ENCODE measurements at regions not wholly inside any gene's neighbourhood (a gene's known extent, or its start where the extent isn't known, plus 50 kb on each side); places are given as distances from the start of the nearest gene placed in this dataset.

DNA sequence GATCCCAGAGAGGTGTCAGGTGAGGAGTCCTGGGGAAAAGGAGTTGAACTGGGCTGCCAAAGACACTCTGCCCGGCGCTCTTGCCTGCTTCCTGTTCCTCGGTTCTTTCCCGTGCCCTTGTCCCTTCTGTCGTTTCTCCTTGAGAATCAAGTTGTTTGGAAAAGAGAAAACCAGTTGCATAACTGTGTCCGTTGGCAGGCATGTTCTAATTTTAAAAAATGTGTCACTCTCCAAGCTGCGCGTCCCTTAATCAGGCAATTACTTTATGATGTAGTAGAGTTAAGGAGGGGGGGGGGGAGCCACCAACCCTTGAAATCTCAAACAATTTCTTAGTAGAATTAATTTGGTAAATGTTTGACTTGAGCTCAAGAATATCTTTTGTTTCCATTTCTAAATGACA, 105.9 kb upstream of the IGSF21 start:
- DNase-seq, result no peak
- intact Hi-C loops (cut with DNase I), result no loop called here
- no peak for ATAC-seq

DNA sequence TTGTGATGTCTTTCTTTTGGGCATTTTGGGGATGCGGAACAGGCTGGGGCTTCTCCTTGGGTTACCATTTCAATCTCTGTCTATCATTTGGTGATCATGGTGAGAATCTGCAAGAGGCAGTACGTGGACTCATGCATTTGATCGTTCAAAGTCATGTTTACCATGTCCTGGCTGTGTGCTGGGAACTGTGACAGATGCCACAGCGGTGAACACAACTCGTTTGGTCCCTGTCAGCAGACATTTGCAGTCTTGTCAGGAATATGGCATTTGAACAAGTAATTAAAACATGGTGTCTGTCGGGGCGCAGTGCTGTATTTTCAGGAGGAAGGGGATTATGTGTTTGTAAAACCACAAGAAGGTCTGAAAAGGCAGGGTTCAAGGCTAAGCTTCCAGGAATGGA, 103.3 kb upstream of the IGSF21 start:
- intact Hi-C loops (cut with DNase I), result no loop called here
- DNase-seq (no peak), ATAC-seq (no peak)

DNA sequence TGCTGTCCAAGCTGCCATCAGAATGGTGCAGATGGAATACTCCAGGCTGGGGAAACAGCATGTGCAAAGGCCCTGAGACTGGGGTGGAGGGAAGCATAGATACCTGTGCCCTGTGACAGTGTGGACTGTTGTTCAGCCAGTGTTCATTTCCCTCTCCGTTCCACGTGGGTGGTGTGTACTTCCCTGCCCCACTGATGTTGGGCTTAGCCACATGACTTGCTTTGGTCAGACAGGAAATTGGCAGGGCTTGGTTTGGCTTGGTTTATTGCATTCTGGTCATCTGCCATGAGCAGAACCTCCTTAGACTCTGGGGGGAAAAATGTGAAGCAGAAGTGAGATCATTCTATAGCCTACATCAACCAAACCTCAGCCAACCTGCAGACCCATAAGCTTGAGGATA, 102.4 kb upstream of the IGSF21 start:
- DNase-seq, result no peak
- intact Hi-C loops (cut with DNase I), result no loop called here
- no peak for ATAC-seq

DNA sequence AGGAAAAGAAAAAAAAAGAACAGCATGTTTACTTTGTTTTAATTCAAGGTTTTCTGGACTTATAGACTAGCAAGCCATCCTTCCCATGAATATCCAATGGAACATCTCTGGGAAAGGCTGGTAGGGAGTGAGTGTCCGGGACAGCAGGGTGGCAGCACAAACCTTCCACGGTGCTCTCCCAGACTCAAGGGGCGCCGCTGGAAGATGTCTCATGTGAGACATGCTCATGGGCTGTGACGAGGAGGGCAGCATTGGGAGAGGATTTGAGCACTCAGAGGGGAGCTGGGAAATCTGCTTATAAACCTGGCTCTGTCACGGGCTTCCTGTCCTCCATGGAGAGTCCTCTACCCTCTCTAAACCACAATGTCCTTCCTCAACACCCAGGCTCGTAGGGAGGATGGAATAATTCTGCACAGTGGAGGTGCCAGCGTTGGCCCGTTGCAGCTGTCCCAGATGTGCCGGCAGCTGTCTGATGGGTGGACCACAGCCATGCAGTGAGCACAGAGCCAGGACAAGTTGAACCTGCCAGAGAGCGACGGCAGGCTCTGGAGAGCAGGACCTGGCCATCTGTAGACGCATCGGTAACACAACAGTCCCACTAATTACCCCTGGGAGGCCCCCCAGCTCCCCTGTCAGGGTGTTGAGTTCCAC, 100.1 kb upstream of the IGSF21 start:
- intact Hi-C loops (cut with DNase I), result no loop called here
- DNase-seq, result no peak
- no peak for ATAC-seq

DNA sequence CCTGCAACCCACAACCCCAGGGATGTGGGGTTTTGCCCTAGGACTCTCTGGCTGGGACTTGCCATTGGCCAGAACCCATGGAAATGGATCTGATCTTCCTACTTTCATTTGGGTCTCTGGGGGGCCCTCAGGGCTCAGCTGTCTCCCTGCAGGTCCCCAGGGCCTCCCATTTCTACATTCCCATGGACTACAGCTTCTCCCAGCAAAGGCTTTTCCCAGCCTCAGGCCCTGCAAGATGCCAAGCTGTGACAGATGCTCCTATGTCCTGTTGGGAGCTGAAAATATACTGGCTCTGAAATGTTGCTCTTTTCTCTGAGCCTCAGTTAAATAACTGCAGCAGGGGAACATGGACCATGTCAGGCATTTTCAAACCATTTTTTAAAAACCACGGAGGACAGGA, 99.5 kb upstream of the IGSF21 start:
- ATAC-seq, result no peak
- no peak for DNase-seq
- intact Hi-C loops (cut with DNase I), result no loop called here

DNA sequence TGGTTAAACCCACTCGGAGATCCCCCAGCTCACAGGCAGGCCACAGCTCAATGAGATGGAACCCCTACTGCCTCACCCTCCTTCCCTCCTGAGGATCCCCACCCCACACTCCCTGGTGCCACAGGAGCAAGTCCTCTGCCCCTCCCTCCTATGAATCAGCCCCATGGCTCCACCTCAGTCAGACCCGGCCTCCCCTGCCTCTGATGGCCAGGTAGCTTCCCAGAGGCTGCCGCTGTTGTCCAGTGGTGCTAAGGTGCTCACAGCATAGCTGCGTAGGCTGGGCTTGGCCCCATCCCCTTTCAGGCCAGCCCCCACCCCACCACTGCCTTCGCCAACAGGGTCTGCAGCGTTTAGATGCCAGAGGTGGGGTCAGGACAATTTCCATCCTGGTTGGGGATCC, 98.5 kb upstream of the IGSF21 start:
- ATAC-seq (peak in 1 of 2 donors; percentile 41), DNase-seq (no peak)
- intact Hi-C loops (cut with DNase I), result no loop called here

DNA sequence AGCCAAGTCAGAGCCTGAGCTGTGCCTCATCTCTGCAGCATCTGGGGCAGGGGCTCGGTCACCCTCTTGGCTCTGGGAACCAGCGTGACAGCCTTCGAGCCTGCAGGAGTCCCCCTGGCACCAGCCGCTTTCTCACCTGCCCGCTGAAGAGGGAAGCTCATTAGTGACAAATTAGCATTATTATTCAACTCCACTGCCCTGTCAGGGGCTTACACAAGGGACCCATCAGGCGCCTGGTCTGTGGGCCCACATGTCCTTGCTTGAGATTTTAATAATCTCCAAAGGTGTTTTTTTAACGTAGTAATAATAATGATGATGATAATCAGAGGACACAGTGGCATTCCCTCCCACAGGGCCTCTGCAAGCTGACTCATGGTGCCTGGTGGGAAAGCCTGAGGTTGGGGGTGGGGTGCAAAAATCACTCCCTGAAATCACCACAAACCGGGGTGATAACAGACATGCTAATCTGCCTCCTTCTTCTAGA, 98.1 kb upstream of the IGSF21 start:
- DNase-seq (no peak), ATAC-seq (peak in 1 of 2 donors; percentile 55)
- intact Hi-C loops (cut with DNase I), result no loop called here

DNA sequence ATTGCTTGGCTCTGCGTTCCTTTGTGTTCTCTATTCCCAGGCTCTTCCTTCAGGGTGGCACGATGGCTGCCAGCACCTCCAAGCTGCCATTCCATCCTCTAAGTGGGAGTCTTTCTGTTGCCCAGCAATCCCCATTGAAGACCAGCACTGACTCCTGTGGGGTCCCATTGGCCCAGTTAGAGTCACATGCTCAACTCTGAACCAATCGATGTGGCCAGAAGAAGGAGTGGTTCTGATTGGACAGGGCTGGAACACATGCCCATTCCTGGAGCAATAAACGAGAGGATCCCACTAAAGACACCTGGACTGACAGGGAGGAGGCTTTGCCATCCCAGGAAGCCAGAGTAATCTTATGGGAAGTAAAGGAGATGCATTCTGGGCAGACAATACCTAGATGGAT, 97.2 kb upstream of the IGSF21 start:
- no peak for DNase-seq
- intact Hi-C loops (cut with DNase I), result no loop called here
- no peak for ATAC-seq

DNA sequence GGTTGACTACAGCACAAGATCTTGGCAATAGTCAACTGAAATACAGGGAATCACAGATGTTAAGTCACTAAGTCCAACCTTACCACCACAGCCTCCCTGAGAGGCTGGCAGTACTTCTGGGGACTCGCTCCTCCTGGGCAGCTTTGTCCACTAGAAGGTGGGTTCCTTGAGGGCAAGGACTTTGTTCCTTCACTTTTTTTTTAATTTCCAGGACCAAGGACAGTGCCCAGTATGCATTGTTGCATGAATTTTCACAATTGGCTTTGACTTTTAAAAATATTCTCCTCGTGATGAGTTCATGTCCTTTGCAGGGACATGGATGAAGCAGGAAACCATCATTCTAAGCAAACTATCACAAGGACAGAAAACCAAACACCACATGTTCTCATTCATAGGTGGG, 96.7 kb upstream of the IGSF21 start:
- intact Hi-C loops (cut with DNase I), result no loop called here
- DNase-seq (no peak), ATAC-seq (no peak)

DNA sequence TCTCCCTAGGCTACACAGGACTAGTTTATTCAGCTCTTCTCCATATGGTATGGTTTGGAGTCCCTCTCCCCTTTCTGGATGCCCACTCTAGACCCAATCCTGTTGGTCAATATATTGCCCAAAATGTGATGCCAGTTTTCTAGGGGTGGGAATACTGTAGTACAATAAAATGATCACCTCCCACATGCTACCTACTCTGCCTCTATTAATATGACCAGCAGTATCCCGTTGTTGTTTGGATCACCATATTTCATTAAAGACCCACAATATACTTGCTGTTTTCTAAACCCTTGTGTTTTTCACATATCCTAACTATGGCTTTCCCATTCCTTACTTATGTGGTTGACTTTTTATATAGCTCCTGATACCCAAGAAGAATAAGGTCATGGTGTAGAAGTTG, 95.9 kb upstream of the IGSF21 start:
- intact Hi-C loops (cut with DNase I), result no loop called here
- DNase-seq (no peak), ATAC-seq (no peak)

DNA sequence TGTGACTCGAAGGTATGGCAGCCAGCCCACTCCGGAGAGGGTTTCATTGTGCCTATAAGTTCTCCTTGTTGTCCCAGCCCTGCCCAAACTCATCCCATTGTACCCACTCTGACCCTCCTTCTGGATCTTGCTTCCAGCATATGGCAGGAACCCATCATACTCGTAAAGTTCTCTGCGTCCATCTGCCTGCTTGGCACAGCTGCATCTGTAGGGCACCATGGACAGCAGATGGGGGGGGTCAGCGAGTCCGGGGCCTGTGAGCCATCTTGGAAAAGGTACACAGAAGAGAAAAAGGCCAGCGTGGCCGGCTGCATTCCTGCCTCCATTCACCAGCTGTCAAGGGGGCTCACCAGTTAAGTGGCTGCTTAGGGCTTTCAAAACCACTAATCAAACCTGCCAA, 94.9 kb upstream of the IGSF21 start:
- no peak for ATAC-seq
- intact Hi-C loops (cut with DNase I), result no loop called here
- no peak for DNase-seq

DNA sequence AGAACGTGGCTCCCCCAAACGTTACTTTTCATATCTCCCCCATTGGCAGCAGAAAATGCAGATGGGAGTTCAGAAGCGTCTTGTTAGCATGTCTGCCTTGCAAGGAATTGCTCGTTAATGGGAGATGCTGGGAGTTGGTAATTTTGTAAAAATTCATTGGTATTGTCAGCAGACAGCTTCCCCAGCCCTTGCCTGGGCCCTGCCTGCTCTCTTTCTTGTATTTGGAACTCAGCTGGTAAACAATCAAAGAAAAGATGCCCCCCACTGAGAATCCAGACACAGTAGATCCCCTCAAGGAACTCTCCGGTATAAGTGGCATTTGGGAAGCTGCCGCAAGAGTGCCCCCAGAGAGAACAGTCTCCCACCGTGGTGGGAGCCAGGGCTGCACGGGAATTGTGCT, 94.4 kb upstream of the IGSF21 start:
- DNase-seq (no peak), ATAC-seq (no peak)
- intact Hi-C loops (cut with DNase I), result no loop called here

DNA sequence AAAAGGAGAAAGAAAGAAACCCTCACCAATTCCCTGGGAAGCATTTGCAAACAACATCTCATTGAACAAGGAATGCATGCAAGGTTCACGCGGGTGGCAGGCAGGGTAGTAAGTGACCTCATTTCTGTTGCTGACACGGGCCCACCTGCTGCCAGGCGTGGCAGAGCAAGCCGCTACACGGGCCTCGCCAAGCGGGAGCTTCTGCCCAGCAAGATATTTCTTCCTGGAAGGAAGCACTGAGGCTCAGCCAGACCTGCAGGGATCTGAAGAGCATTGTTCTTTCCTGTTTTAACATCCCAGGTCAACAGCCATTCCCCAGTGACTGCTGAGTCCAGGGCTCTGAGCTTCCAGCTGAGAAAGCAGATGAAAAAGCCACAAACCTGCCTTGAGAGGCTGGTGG, 91.9 kb upstream of the IGSF21 start:
- intact Hi-C loops (cut with DNase I), result no loop called here
- no peak for ATAC-seq
- no peak for DNase-seq

DNA sequence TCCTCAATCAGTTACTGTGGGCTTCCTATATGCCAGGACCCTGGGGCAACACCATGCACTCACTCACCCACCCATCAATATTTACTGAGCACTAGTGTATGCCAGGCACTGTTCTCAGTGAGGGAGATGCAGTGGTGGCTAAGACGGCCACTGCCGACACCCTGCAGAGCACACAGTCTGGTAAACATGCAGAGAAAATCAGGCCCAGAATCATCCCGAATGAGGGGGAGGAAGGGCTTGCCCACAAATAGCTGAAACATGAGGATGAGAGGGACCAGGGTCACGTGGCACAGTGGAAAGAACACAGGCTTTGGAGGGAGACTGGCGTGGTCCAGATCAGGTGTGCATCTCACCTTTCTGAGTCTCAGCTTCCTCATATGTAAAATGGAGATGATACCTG, 89.2 kb upstream of the IGSF21 start:
- DNase-seq (no peak), ATAC-seq (no peak)
- intact Hi-C loops (cut with DNase I), result no loop called here

DNA sequence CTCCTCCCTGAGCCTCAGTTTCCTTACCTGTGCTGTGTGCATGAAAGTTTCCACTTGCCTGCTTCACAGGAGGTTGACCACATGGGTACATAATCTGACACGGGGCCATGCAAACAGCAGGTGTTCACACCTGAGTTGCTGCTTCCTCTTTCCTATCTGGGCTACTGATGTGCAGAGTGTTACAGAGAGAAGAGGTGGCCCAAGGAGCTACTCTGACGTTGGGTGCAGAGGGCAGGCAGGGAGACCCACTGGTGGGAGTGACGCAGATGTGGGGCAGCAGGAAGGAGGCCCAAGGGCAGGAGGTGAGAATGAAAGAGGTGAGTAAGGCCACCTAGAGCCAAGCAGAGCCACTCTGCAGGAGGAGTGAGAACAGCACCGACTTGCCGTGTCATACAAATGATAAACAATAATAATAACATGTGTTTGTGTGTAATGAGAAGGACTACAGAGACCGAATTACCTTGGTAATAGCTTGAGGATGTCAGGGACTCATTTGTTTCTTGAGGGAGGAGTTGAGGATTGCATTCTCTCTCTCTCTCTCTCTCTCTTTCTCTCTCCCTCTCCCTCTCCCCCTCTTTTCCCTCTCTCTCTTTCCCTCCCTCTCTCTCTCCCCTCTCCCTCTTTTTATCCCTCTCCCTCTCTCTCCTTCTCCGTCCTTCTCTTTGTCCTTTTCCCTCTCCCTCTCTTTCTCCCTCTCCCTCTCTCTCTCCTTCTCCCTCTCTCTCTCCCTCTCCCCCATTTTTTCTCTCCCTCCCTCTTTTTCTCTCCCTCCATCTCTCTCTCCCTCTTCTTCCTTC, 87.4 kb upstream of the IGSF21 start:
- intact Hi-C loops (cut with DNase I), result no loop called here
- no peak for ATAC-seq

DNA sequence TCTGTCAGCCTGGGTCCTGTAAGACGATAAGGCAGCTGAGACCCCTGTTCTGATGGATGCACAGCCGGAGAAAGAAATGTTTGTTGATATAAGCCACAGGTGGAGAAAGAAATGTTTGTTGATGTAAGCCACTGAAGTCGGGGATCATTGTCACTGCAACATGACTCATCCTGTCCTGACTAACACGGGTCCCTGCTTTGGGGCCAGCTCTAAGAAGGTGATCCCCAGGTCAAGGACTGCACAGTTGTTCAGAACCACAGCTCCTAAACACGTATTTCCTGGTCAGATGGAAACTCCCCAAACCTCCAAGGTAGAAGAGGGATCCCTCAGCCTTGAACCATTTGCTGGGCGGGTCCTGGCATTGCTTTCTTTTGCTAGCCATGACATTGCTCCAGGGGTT, 86.4 kb upstream of the IGSF21 start:
- no peak for ATAC-seq
- intact Hi-C loops (cut with DNase I), result no loop called here

More for the DNA sequence above, 87.4 kb upstream of the IGSF21 start:
- DNase-seq, result no peak

DNA sequence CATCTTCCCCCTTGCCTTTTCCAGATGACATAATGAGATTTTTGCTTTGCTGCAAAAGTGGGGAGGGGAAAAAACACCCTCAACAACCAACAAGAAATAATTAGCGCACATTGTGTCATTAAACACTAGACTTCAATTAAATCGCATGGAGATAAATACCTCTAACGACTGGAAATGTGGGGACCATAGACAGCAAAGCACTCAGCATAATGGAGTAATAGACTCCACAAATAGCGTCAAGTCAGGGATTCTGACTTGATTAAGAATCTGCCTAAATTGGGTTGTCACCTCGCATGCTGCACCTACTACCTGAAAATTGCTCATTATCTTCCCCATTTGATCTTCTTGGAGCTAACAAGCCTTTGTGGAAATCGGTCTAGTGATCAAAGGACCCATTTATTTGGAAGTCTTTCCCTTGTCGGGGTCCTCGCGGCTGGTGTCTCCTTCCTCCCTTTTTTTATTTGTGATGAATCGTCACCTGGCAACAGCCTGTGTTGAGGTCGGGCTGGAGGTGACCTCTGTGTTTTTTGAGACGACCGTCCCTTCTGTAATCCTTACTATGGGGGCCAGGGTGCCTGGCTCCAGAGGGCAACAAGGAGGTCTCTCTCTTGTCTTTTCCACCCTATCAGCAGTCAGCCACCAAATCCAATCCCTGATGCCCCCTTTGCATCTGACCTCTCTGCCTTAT, 75.3 kb upstream of the IGSF21 start:
- ATAC-seq (no peak), DNase-seq (no peak)
- intact Hi-C loops (cut with DNase I), result no loop called here

More for the DNA sequence above, 86.4 kb upstream of the IGSF21 start:
- no peak for DNase-seq

DNA sequence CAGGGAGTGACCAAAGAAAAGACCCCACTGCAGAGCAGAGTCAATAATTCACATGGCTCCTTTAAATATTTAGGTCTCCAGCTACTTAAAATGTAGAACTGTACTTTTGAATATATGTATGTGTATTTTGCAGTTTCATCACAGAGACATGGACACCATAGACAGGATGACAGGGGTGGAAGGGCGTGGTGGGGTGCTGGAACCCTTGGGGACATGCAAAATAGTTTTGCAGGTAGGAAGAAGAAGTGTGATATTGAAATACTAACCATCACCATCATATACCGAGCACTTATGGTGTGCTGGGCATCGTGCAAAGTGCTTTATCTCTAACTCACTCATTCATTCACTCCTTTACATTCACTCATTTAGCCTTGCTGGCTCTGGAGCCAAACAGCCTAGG, 72.5 kb upstream of the IGSF21 start:
- ATAC-seq, result no peak
- intact Hi-C loops (cut with DNase I), result no loop called here
- no peak for DNase-seq

DNA sequence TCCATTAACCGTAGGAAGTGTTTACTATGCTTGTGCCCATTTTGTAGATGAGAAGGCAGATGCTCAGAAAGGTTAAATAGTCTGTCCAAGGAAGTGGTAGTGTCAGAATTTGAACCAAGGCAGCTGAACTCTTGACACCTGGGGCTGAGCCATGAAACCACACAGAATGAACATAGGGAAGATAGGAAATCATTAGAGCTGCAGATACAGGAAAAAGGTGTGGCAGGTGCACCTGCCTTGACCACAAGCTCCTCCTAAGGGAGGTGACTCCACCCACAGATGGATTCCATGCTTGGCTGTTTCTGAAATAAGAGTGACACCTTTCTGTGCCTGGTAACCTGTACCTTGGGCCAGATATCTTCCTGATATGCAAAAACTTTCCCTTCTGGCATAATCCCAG, 69.9 kb upstream of the IGSF21 start:
- ATAC-seq, result no peak
- no peak for DNase-seq
- intact Hi-C loops (cut with DNase I), result no loop called here

DNA sequence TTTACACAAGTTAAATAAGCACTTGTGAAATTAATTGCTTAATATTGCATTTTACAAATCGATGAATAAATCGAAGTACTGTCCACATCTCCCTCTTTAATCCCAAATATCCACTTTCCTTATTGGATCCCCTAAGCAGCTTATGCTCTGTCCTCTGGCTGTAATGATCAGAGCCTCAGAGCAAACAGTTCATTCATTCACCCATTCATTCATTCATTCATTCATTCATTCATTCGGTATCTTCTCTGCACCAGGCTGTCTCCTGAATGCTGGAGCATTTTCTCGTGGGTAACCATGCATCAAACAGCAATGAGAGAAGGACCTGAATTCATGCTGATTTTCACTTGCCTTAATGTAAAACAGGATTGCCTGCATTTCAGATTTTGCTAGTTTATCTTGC, 69.5 kb upstream of the IGSF21 start:
- DNase-seq (no peak), ATAC-seq (no peak)
- intact Hi-C loops (cut with DNase I), result no loop called here

DNA sequence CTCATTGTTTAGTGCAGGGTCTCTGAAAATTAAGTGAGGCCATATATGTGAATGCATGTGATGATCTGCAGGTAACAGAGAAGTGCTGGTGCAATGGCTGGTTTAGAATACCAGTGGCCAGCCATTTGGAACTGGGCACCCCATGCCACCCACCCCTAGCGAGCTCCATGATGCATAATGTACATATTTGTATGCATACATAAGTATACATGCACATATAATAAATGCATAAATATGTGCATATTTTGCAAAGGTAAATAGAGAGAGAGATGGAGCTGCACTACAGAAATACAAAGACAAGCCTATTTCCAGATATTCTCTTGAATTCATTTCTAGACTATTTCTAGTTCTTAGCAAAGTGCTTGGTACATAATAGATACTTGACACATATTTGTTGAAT, 68.5 kb upstream of the IGSF21 start:
- no peak for DNase-seq
- intact Hi-C loops (cut with DNase I), result no loop called here
- ATAC-seq, result no peak

Measured in left cardiac atrium (tissue), 4 donors.